ENCODE measurements at regions not wholly inside any gene's neighbourhood (a gene's known extent, or its start where the extent isn't known, plus 50 kb on each side); places are given as distances from the start of the nearest gene placed in this dataset.

GRCh38 chr11:29268733-29269132 is 748.1 kb downstream of the KCNA4 start:
- Mint-ChIP-seq H3K4me1 (ENCODE audit: low read depth) (no peaks in the 10 kb centered on the region), H3K4me3 (no peak overlapping the region), H3K36me3 (ENCODE audit: low read depth) (no peaks in the 10 kb centered on the region), H3K27ac (no peak overlapping the region), H3K27me3 (no peaks in the 10 kb centered on the region), H3K9me3 (peaks cover under 1% of the 10 kb centered on the region)
- DNase-seq (no peak), ATAC-seq (no peak)
- CTCF ChIA-PET: no interaction called here
- TF ChIP-seq, protein P1, sequence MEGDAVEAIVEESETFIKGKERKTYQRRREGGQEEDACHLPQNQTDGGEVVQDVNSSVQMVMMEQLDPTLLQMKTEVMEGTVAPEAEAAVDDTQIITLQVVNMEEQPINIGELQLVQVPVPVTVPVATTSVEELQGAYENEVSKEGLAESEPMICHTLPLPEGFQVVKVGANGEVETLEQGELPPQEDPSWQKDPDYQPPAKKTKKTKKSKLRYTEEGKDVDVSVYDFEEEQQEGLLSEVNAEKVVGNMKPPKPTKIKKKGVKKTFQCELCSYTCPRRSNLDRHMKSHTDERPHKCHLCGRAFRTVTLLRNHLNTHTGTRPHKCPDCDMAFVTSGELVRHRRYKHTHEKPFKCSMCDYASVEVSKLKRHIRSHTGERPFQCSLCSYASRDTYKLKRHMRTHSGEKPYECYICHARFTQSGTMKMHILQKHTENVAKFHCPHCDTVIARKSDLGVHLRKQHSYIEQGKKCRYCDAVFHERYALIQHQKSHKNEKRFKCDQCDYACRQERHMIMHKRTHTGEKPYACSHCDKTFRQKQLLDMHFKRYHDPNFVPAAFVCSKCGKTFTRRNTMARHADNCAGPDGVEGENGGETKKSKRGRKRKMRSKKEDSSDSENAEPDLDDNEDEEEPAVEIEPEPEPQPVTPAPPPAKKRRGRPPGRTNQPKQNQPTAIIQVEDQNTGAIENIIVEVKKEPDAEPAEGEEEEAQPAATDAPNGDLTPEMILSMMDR (IDR thresholded peaks at IDR 0.05): no peak
- intact Hi-C loops (cut with micrococcal nuclease): no loop called here
- POLR2A ChIA-PET: no interaction called here

DNA sequence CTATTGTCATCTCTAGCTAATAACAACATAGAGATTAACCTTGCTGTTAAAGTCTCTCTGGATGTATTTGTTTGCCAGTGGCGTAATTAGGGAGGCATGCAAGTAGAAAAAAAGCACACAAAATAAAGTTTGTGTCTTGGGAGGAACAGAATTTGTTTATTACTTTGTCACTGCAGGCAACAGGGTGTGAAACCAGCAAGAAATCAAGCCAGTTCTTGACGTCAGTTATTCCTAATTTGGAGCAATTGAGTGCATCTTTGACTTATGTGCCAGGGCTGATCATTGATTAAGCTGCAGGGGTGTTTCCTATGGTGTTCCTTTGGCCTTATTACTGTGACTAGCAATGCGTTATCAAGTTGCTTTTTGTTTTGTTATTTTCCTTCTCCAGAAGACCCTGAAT is 751.0 kb downstream of the KCNA4 start:
- no peak for ATAC-seq
- no peak for DNase-seq
- POLR2A ChIA-PET: no interaction called here
- CTCF ChIA-PET: no interaction called here
- Mint-ChIP-seq H3K4me1 (ENCODE audit: low read depth) (no peaks in the 10 kb centered on the region), H3K4me3 (no peak overlapping the region), H3K27me3 (no peaks in the 10 kb centered on the region), H3K9me3 (peaks cover 2% of the 10 kb centered on the region), H3K27ac (no peak overlapping the region), H3K36me3 (ENCODE audit: low read depth) (no peaks in the 10 kb centered on the region)
- TF ChIP-seq, protein P1 (IDR thresholded peaks at IDR 0.05): no peak
- intact Hi-C loops (cut with micrococcal nuclease): no loop called here

GRCh38 chr11:29265381-29265780 is 751.4 kb downstream of the KCNA4 start:
- Mint-ChIP-seq H3K27ac (no peak overlapping the region), H3K9me3 (peaks cover 2% of the 10 kb centered on the region), H3K4me3 (no peak overlapping the region), H3K36me3 (ENCODE audit: low read depth) (no peaks in the 10 kb centered on the region), H3K27me3 (no peaks in the 10 kb centered on the region), H3K4me1 (ENCODE audit: low read depth) (no peaks in the 10 kb centered on the region)
- ChIA-PET POLR2A (no interaction called here), CTCF (no interaction called here)
- ATAC-seq: no peak
- intact Hi-C loops (cut with micrococcal nuclease): no loop called here
- DNase-seq: no peak
- TF ChIP-seq, protein P1 (IDR thresholded peaks at IDR 0.05): no peak

- intact Hi-C loops (cut with micrococcal nuclease): no loop called here
- TF ChIP-seq, protein P1 (IDR thresholded peaks at IDR 0.05): no peak
- POLR2A ChIA-PET: no interaction called here
- peaks cover 6% of the 10 kb centered on the region for H3K9me3 Mint-ChIP-seq
- H3K27ac Mint-ChIP-seq: no peak overlapping the region
- H3K27me3 Mint-ChIP-seq: no peaks in the 10 kb centered on the region
- no peaks in the 10 kb centered on the region for H3K36me3 Mint-ChIP-seq (ENCODE audit: low read depth)
- DNase-seq (no peak), ATAC-seq (no peak)
- no peak overlapping the region for H3K4me3 Mint-ChIP-seq
- CTCF ChIA-PET: no interaction called here
- H3K4me1 Mint-ChIP-seq (ENCODE audit: low read depth): no peaks in the 10 kb centered on the region
These were observed 752.7 kb downstream of the KCNA4 start for GRCh38 chr11:29263971-29264682.

GRCh38 chr11:29261831-29262230 is 755.0 kb downstream of the KCNA4 start:
- Mint-ChIP-seq H3K4me1 (ENCODE audit: low read depth) (no peaks in the 10 kb centered on the region), H3K36me3 (ENCODE audit: low read depth) (no peaks in the 10 kb centered on the region), H3K4me3 (no peak overlapping the region), H3K27ac (no peak overlapping the region), H3K27me3 (no peaks in the 10 kb centered on the region), H3K9me3 (peaks cover 8% of the 10 kb centered on the region)
- DNase-seq (no peak), ATAC-seq (no peak)
- POLR2A ChIA-PET: no interaction called here
- CTCF ChIA-PET: interaction anchor here (0.6 kb wide), 1 partner anchor 758 kb away, joined by 3 read pairs; no protein-coding TSS in a partner anchor
- intact Hi-C loops (cut with micrococcal nuclease): no loop called here
- TF ChIP-seq, protein P1 (IDR thresholded peaks at IDR 0.05): no peak

All from activated CD8-positive, alpha-beta T cell treated with anti-CD3 and anti-CD28 coated beads for 36 hours (primary cell).